ENCODE measurements at regions not wholly inside any gene's neighbourhood (a gene's known extent, or its start where the extent isn't known, plus 50 kb on each side); places are given as distances from the start of the nearest gene placed in this dataset.

DNA sequence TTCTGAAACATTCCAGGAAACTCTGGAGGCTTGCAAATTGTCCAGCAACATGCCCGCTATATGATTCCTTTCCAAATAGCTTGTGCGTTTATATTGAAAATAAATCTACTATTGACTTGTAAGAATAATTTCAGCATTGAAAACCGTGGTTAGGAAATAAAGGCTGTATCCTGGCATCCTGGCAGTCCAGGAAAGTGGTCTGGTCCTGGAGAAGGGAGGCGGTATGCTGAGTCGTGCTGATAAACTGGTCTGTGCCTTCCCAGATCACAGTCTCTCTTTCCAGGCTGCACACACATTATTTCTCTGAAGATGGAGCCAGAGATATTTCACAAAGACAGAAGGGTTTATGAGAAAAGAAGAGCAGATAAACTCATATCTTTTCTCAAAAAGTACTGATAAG lies 350.1 kb upstream of the COBL start:
- Histone ChIP-seq H3K27me3 (ENCODE audit: control insufficient read depth, insufficient read depth, low read length, poor library complexity, severe bottlenecking) (no peaks in the 10 kb centered on the region), H3K27ac (ENCODE audit: low read depth, low read length) (no peak overlapping the region), H3K4me3 (ENCODE audit: low read length) (no peak overlapping the region), H3K9ac (ENCODE audit: extremely low read depth, low read length, poor library complexity, severe bottlenecking) (no peak overlapping the region), H3K4me1 (ENCODE audit: control insufficient read depth, insufficient read depth, low read length) (no peaks in the 10 kb centered on the region), H3K9me3 (ENCODE audit: control insufficient read depth, low read length) (no peaks in the 10 kb centered on the region), H3K36me3 (ENCODE audit: control insufficient read depth, insufficient read depth, low read length) (no peaks in the 10 kb centered on the region)
- no peak overlapping the region for H3K4me3 Mint-ChIP-seq
- H3K27me3 Mint-ChIP-seq (ENCODE audit: insufficient read depth), result no peaks in the 10 kb centered on the region
- H3K9me3 Mint-ChIP-seq, result no peaks in the 10 kb centered on the region
- no peaks in the 10 kb centered on the region for H3K4me1 Mint-ChIP-seq
- WGBS, 2 experiments (ENCODE audit: insufficient coverage in 1 of 2, insufficient read length in 1 of 2), result 83 to 100% methylated on average over 1 to 5 of the region's 5 CpGs
- H3K27ac Mint-ChIP-seq, result no peak overlapping the region
- no peak for DNase-seq
- no peaks in the 10 kb centered on the region for H3K36me3 Mint-ChIP-seq (ENCODE audit: low read depth)
- TF ChIP-seq CTCF (conservative IDR thresholded peaks at IDR 0.05), result no peak

DNA sequence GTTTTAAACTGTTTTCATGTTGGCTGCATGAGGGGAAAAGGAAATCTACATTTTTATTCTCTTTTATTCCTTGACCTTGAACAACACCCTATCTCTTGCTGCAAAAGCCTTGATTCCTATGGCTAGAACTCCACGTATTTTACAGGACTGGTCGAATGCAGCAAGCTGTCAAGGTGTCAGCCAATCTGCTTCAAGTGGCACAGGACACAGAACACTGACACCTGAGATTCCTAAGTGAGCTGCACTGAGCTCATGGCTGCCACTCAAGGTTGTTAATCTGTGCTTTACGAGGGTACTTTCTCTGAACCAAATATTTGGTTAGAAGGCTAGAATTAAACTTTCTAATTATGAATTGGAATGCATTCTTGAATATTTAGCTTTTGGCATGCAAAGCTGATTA lies 349.7 kb upstream of the COBL start:
- Mint-ChIP-seq H3K27ac (no peak overlapping the region), H3K27me3 (ENCODE audit: insufficient read depth) (no peaks in the 10 kb centered on the region), H3K4me1 (no peaks in the 10 kb centered on the region)

DNA sequence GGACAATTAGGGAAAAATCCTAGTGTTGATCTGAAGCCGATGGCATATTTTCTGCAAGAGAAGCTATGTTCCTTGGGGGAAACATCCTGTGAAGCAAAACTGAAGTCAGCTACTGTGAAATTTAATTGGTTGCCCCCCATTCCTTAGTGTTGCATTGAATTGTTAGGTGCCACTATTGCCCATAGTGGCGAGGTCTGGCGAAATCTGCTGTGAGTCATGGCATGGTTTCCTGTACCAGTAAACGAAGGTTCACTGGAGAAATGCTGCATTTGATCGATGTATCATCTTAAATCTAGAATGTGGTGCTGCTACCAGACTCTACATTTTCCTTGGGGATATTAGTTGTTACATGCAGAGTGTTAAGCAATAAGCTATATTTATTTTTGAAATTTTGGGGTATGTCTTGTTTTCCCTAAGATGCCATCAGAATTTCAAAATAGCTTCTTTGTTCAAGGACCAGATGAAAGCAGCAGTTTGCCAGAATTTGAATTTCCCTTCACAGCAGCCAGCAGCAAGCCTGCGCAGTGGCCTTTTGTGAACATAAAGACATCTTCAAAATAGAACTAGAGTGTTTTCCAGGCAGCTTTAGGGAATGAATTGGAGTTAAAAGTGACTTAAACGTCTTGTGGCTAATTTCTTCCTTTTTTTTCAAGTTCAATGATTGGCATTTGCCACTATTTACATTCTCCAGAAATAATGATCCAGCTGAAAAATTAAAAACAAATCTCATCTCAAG lies 348.6 kb upstream of the COBL start:
- WGBS, 2 experiments (ENCODE audit: insufficient coverage in 1 of 2, insufficient read length in 1 of 2), result 89 to 96% methylated on average over 6 to 7 of the region's 7 CpGs

More for the DNA sequence above, 349.7 kb upstream of the COBL start:
- H3K4me1 ChIP-seq (ENCODE audit: control insufficient read depth, insufficient read depth, low read length), result no peaks in the 10 kb centered on the region
- no peak overlapping the region for H3K27ac ChIP-seq (ENCODE audit: low read depth, low read length)
- no peak for TF ChIP-seq CTCF (conservative IDR thresholded peaks at IDR 0.05)
- no peaks in the 10 kb centered on the region for H3K36me3 ChIP-seq (ENCODE audit: control insufficient read depth, insufficient read depth, low read length)
- no peaks in the 10 kb centered on the region for H3K27me3 ChIP-seq (ENCODE audit: control insufficient read depth, insufficient read depth, low read length, poor library complexity, severe bottlenecking)
- Mint-ChIP-seq H3K36me3 (ENCODE audit: low read depth) (no peaks in the 10 kb centered on the region), H3K9me3 (no peaks in the 10 kb centered on the region), H3K4me3 (no peak overlapping the region)
- 60 to 64% methylated on average over 2 to 3 of the region's 3 CpGs for WGBS, 2 experiments (ENCODE audit: insufficient coverage in 1 of 2, insufficient read length in 1 of 2)
- H3K9me3 ChIP-seq (ENCODE audit: control insufficient read depth, low read length), result no peaks in the 10 kb centered on the region
- H3K4me3 ChIP-seq (ENCODE audit: low read length), result no peak overlapping the region
- peak; percentile 55 for DNase-seq
- no peak overlapping the region for H3K9ac ChIP-seq (ENCODE audit: extremely low read depth, low read length, poor library complexity, severe bottlenecking)

More for the DNA sequence above, 348.6 kb upstream of the COBL start:
- H3K4me1 Mint-ChIP-seq, result no peaks in the 10 kb centered on the region
- no peak for DNase-seq
- H3K27me3 Mint-ChIP-seq (ENCODE audit: insufficient read depth), result no peaks in the 10 kb centered on the region
- Histone ChIP-seq H3K4me1 (ENCODE audit: control insufficient read depth, insufficient read depth, low read length) (no peaks in the 10 kb centered on the region), H3K36me3 (ENCODE audit: control insufficient read depth, insufficient read depth, low read length) (no peaks in the 10 kb centered on the region), H3K9me3 (ENCODE audit: control insufficient read depth, low read length) (no peaks in the 10 kb centered on the region), H3K4me3 (ENCODE audit: low read length) (no peak overlapping the region), H3K27ac (ENCODE audit: low read depth, low read length) (peak overlapping the region; percentile 4), H3K9ac (ENCODE audit: extremely low read depth, low read length, poor library complexity, severe bottlenecking) (no peak overlapping the region), H3K27me3 (ENCODE audit: control insufficient read depth, insufficient read depth, low read length, poor library complexity, severe bottlenecking) (no peaks in the 10 kb centered on the region)
- no peaks in the 10 kb centered on the region for H3K36me3 Mint-ChIP-seq (ENCODE audit: low read depth)
- H3K27ac Mint-ChIP-seq, result no peak overlapping the region
- H3K4me3 Mint-ChIP-seq, result no peak overlapping the region
- H3K9me3 Mint-ChIP-seq, result no peaks in the 10 kb centered on the region
- TF ChIP-seq CTCF (conservative IDR thresholded peaks at IDR 0.05), result no peak
